ENCODE measurements at regions not wholly inside any gene's neighbourhood (a gene's known extent, or its start where the extent isn't known, plus 50 kb on each side); places are given as distances from the start of the nearest gene placed in this dataset.

DNA sequence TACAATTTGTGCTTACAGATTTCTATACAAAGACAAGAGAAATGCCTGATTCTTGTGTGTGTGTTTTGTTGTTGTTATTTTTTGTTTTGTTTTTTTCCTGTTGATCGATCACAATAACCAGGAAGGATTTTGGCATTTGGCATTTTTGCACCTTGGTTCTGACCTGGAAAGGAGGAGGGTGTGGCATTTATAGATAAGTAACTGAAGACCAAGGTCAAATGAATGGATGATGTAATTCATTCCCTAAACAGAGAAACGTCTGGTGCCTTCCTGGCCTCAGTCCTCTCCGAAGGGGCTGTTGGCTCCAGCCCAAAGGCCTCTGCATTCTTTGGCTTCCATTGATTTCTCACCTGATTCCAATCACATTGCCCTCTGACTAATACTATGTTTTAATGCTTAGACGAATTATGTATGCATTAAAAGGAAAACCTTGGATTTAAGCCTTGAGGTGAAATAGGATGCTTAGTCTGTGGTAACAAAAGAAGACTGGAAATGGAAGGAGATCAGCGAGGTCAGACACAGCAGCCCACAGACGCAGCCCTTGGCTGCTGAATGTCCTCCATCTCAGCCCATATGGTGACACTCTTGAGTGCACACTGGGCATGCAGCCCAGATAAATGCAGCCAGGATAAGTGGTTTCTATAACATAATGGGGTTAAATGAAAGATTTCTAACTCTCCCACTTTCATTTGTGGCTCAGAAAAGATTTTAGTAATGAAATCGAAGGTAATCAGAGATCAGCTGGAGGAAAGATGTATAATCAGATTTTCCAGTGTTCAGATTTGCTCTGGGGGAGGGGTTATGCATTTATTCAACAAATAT, 60.5 kb upstream of the TRIM2 start:
- no peak for DNase-seq
- H3K23me2 ChIP-seq (ENCODE audit: insufficient read length, low read depth, low read length, poor library complexity, severe bottlenecking): no peaks in the 10 kb centered on the region
- H2BK15ac ChIP-seq (ENCODE audit: low read depth, low read length): no peak overlapping the region
- no peak overlapping the region for H3T11ph ChIP-seq (ENCODE audit: low read length)
- no peak overlapping the region for H2BK12ac ChIP-seq (ENCODE audit: insufficient read length, low read depth, low read length)
- Mint-ChIP-seq H3K9me3 (no peaks in the 10 kb centered on the region), H3K4me1 (peaks cover 26 to 27% of the 10 kb centered on the region in 2 experiments), H3K27ac (peak overlapping the region in 2 of 3 experiments; percentile 45 to 81; a peak in 4 of 7 replicates), H3K27me3 (ENCODE audit: low read depth) (no peaks in the 10 kb centered on the region; the same call in 1 of the 2 replicates), H3K36me3 (ENCODE audit: insufficient read depth in 1 of 3, low read depth in 3 of 3) (no peaks in the 10 kb centered on the region), H3K4me3 (no peak overlapping the region; a peak in 1 of 5 replicates)
- no peak overlapping the region for H2BK5ac ChIP-seq (ENCODE audit: insufficient read length, low read length)
- H2BK20ac ChIP-seq (ENCODE audit: low read depth, low read length, poor library complexity, severe bottlenecking): no peak overlapping the region
- no CpG with 5 or more reads among the region's 7 CpGs for WGBS (ENCODE audit: extremely low coverage, insufficient read length, low lambda C conversion rate)
- no peaks in the 10 kb centered on the region for H3K79me2 ChIP-seq (ENCODE audit: insufficient read depth, low read length)
- H4K91ac ChIP-seq (ENCODE audit: insufficient read length, low read depth, low read length): no peak overlapping the region
- no peak overlapping the region for H3K4me2 ChIP-seq (ENCODE audit: insufficient read depth, insufficient read length, low read length)
- no peak overlapping the region for H2BK120ac ChIP-seq (ENCODE audit: low read depth, low read length, poor library complexity, severe bottlenecking)
- no peak overlapping the region for H3K4ac ChIP-seq (ENCODE audit: low read depth, low read length)
- H4K8ac ChIP-seq (replicated peaks; ENCODE audit: insufficient read length, low read depth, low read length): no peak overlapping the region
- no peaks in the 10 kb centered on the region for H3K9me3 ChIP-seq (ENCODE audit: control insufficient read depth, low read depth, low read length)
- H3K14ac ChIP-seq (ENCODE audit: insufficient read depth, low read length): no peak overlapping the region
- no peak overlapping the region for H2AK5ac ChIP-seq (ENCODE audit: insufficient read length, low read length)
- H3K27ac ChIP-seq (ENCODE audit: insufficient read length, low read depth, low read length): no peak overlapping the region
- no peak overlapping the region for H3K18ac ChIP-seq (ENCODE audit: insufficient read length, low read depth, low read length)
- H4K20me1 ChIP-seq (ENCODE audit: control insufficient read depth, insufficient read depth, insufficient read length): no peaks in the 10 kb centered on the region
- H3K9ac ChIP-seq (ENCODE audit: extremely low read depth, insufficient read length, low read length): no peak overlapping the region
- no peaks in the 10 kb centered on the region for H3K79me1 ChIP-seq (ENCODE audit: insufficient read depth, low read depth, low read length, poor library complexity, severe bottlenecking)
- TF ChIP-seq, protein P1, sequence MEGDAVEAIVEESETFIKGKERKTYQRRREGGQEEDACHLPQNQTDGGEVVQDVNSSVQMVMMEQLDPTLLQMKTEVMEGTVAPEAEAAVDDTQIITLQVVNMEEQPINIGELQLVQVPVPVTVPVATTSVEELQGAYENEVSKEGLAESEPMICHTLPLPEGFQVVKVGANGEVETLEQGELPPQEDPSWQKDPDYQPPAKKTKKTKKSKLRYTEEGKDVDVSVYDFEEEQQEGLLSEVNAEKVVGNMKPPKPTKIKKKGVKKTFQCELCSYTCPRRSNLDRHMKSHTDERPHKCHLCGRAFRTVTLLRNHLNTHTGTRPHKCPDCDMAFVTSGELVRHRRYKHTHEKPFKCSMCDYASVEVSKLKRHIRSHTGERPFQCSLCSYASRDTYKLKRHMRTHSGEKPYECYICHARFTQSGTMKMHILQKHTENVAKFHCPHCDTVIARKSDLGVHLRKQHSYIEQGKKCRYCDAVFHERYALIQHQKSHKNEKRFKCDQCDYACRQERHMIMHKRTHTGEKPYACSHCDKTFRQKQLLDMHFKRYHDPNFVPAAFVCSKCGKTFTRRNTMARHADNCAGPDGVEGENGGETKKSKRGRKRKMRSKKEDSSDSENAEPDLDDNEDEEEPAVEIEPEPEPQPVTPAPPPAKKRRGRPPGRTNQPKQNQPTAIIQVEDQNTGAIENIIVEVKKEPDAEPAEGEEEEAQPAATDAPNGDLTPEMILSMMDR (conservative IDR thresholded peaks at IDR 0.05): no peak
- H4K5ac ChIP-seq (ENCODE audit: insufficient read length, low read depth, low read length): no peak overlapping the region
- no peak overlapping the region for H3K23ac ChIP-seq (ENCODE audit: insufficient read length, low read depth, low read length)
- H3K27me3 ChIP-seq (ENCODE audit: insufficient read depth, low read length): no peaks in the 10 kb centered on the region
- no peak overlapping the region for H3K56ac ChIP-seq (ENCODE audit: insufficient read length, low read depth, low read length)
- peaks cover 3% of the 10 kb centered on the region; the same call in 1 of the 2 replicates for H3K4me1 ChIP-seq (ENCODE audit: insufficient read depth, low read length)
- no peak overlapping the region for H2AFZ ChIP-seq (ENCODE audit: low read length)

Measured in H9 (cell line).